GM23338 (cell line): ENCODE measurements at regions not wholly inside any gene's neighbourhood (a gene's known extent, or its start where the extent isn't known, plus 50 kb on each side); places are given as distances from the start of the nearest gene placed in this dataset.

Source experiments
- ATAC-seq: fragments of 200-7000 bp; cut with Tn5 transposase; 3 replicates; pipeline ENCODE4 v1.9.1; 2020
- DNase-seq: peaks from one replicate; pipeline ENCODE4 v3.0.0-alpha.2; 2015; ENCODE audit warnings: low spot score
- H2AFZ ChIP-seq: fragments of 200-600 bp; sonication (generic); 2 replicates; pipeline ENCODE4 v1.8.0; 2016; ENCODE audit warnings: antibody characterized with exemption, mild to moderate bottlenecking, moderate library complexity
- H3F3A ChIP-seq: fragments of 200-600 bp; sonication (generic); replicated peaks from 2 replicates; pipeline ENCODE4 v1.8.0; 2017; ENCODE audit warnings: antibody characterized with exemption, mixed run types, low read depth
- H3K27ac ChIP-seq: fragments of 200-600 bp; sonication (generic); 2 replicates; pipeline ENCODE4 v1.6.1; 2016; ENCODE audit warnings: low read depth
- H3K27me3 ChIP-seq: fragments of 200-600 bp; sonication (generic); 2 replicates; pipeline ENCODE4 v1.8.0; 2016; ENCODE audit warnings: mild to moderate bottlenecking, mixed run types, moderate library complexity; ENCODE audit not compliant: insufficient read depth
- H3K36me3 ChIP-seq: fragments of 200-600 bp; sonication (generic); 2 replicates; pipeline ENCODE4 v1.8.0; 2016; ENCODE audit warnings: mild to moderate bottlenecking; ENCODE audit not compliant: insufficient read depth
- H3K4me1 ChIP-seq: fragments of 200-600 bp; sonication (generic); 2 replicates; pipeline ENCODE4 v1.8.0; 2016; ENCODE audit warnings: mild to moderate bottlenecking, moderate library complexity; ENCODE audit not compliant: insufficient read depth
- H3K4me2 ChIP-seq: fragments of 200-600 bp; sonication (generic); 2 replicates; pipeline ENCODE4 v1.7.1; 2017; ENCODE audit warnings: mixed run types
- H3K4me3 ChIP-seq: fragments of 200-600 bp; sonication (generic); 2 replicates; pipeline ENCODE4 v1.6.1; 2016; ENCODE audit warnings: mixed run types
- H3K79me2 ChIP-seq: fragments of 200-600 bp; sonication (generic); replicated peaks from 2 replicates; pipeline ENCODE4 v1.8.0; 2017; ENCODE audit warnings: mild to moderate bottlenecking; ENCODE audit not compliant: insufficient read depth
- H3K9me2 ChIP-seq: fragments of 200-600 bp; sonication (generic); 2 replicates; pipeline ENCODE4 v1.8.0; 2017; ENCODE audit not compliant: insufficient read depth
- H4K20me1 ChIP-seq: fragments of 200-600 bp; sonication (generic); replicated peaks from 2 replicates; pipeline ENCODE4 v1.8.0; 2017; ENCODE audit warnings: mild to moderate bottlenecking; ENCODE audit not compliant: insufficient read depth
- H3K27ac Mint-ChIP-seq: 2 replicates; pipeline ENCODE4 v1.8.0; 2020; ENCODE audit warnings: inconsistent platforms, mild to moderate bottlenecking, moderate library complexity, mixed read lengths
- H3K27me3 Mint-ChIP-seq: 3 replicates; pipeline ENCODE4 v1.8.0; 2022; ENCODE audit warnings: low read depth, mild to moderate bottlenecking, moderate library complexity, mixed read lengths, inconsistent platforms; ENCODE audit not compliant: insufficient read depth, poor library complexity
- H3K36me3 Mint-ChIP-seq: 3 replicates; pipeline ENCODE4 v1.8.0; 2021; ENCODE audit warnings: low read depth, mild to moderate bottlenecking, inconsistent platforms, moderate library complexity, mixed read lengths
- H3K4me1 Mint-ChIP-seq: 3 replicates; pipeline ENCODE4 v1.8.0; 2020; ENCODE audit warnings: mild to moderate bottlenecking, inconsistent platforms, mixed read lengths
- H3K4me3 Mint-ChIP-seq: 3 replicates; pipeline ENCODE4 v1.8.0; 2021; ENCODE audit warnings: moderate library complexity, mild to moderate bottlenecking, inconsistent platforms, mixed read lengths
- H3K9me3 Mint-ChIP-seq: 3 replicates; pipeline ENCODE4 v1.8.0; 2020; ENCODE audit warnings: moderate library complexity, mild to moderate bottlenecking, inconsistent platforms, mixed read lengths
- CREB1 ChIP-seq: fragments of 250-450 bp; sonication (Bioruptor Pico); IDR thresholded peaks from 2 replicates; pipeline ENCODE4 v1.5.0; 2020; ENCODE audit warnings: low read depth, mild to moderate bottlenecking, moderate library complexity
- EZH2 ChIP-seq: fragments of 200-600 bp; sonication (generic); IDR thresholded peaks from one replicate; pipeline ENCODE4 v1.8.0; 2017; ENCODE audit warnings: antibody characterized with exemption, mild to moderate bottlenecking, low read depth; ENCODE audit not compliant: unreplicated experiment
- EZH2phosphoT487 ChIP-seq: fragments of 200-600 bp; sonication (generic); IDR thresholded peaks from one replicate; pipeline ENCODE4 v1.8.1; 2018; ENCODE audit warnings: antibody characterized with exemption; ENCODE audit not compliant: unreplicated experiment
- NANOG ChIP-seq: IDR thresholded peaks from 2 replicates; pipeline ENCODE4 v1.6.1; 2016; ENCODE audit warnings: antibody characterized with exemption, borderline replicate concordance
- STAT1 ChIP-seq: IDR thresholded peaks from one replicate; pipeline ENCODE4 v1.6.1; 2016; ENCODE audit warnings: antibody characterized with exemption; ENCODE audit not compliant: unreplicated experiment
- TF ChIP-seq, protein P1 (sequence below): IDR thresholded peaks from 2 replicates; pipeline ENCODE4 v1.6.1; 2016; ENCODE audit warnings: antibody characterized with exemption
- TF ChIP-seq, protein P2 (sequence below): fragments of 250-450 bp; sonication (Bioruptor Pico); IDR thresholded peaks from 2 replicates; pipeline ENCODE4 v1.5.0; 2020; ENCODE audit warnings: mild to moderate bottlenecking, moderate library complexity

DNA sequence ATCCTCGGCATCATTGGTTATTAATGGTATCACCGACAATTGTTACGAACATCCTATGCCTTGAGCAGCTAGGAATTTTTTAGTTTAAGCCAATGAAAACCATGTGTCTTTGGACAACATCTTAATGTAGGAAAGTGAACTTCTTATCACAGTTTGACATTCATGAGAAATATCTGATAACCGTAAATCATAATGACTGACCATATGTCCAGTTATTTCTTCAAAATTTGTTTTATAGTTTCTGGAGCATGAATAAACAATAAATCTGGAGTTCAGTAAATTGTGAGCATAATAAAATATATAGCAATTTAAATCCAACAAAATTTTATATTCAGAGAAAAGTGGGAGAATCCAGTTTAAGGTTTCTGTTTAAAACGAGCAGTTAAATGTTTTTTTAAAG lies 970.1 kb upstream of the ADGRB3 start:
- H3K4me3 Mint-ChIP-seq: no peak overlapping the region

More for the DNA sequence above, 970.1 kb upstream of the ADGRB3 start:
- Histone ChIP-seq H2AFZ (no peak overlapping the region), H3K79me2 (no peaks in the 10 kb centered on the region), H3K4me2 (no peak overlapping the region), H3K4me3 (no peak overlapping the region), H3K36me3 (no peaks in the 10 kb centered on the region), H3K9me2 (peaks cover 3% of the 10 kb centered on the region; the same call in 1 of the 2 replicates), H3K4me1 (no peaks in the 10 kb centered on the region), H3K27ac (no peak overlapping the region), H3F3A (no peaks in the 10 kb centered on the region), H4K20me1 (no peaks in the 10 kb centered on the region), H3K27me3 (no peaks in the 10 kb centered on the region)
- Mint-ChIP-seq H3K9me3 (peaks cover 14% of the 10 kb centered on the region; the same call in 2 of the 3 replicates), H3K27ac (no peak overlapping the region), H3K27me3 (peaks cover 2% of the 10 kb centered on the region), H3K4me1 (no peaks in the 10 kb centered on the region), H3K36me3 (0 out of 3 replicates have a peak, but pooled peaks cover 4% of the 10 kb centered on the region)
- DNase-seq: no peak
- no peak for ATAC-seq
- TF ChIP-seq, protein P1, sequence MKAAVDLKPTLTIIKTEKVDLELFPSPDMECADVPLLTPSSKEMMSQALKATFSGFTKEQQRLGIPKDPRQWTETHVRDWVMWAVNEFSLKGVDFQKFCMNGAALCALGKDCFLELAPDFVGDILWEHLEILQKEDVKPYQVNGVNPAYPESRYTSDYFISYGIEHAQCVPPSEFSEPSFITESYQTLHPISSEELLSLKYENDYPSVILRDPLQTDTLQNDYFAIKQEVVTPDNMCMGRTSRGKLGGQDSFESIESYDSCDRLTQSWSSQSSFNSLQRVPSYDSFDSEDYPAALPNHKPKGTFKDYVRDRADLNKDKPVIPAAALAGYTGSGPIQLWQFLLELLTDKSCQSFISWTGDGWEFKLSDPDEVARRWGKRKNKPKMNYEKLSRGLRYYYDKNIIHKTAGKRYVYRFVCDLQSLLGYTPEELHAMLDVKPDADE: no peak
- TF ChIP-seq, protein P2, sequence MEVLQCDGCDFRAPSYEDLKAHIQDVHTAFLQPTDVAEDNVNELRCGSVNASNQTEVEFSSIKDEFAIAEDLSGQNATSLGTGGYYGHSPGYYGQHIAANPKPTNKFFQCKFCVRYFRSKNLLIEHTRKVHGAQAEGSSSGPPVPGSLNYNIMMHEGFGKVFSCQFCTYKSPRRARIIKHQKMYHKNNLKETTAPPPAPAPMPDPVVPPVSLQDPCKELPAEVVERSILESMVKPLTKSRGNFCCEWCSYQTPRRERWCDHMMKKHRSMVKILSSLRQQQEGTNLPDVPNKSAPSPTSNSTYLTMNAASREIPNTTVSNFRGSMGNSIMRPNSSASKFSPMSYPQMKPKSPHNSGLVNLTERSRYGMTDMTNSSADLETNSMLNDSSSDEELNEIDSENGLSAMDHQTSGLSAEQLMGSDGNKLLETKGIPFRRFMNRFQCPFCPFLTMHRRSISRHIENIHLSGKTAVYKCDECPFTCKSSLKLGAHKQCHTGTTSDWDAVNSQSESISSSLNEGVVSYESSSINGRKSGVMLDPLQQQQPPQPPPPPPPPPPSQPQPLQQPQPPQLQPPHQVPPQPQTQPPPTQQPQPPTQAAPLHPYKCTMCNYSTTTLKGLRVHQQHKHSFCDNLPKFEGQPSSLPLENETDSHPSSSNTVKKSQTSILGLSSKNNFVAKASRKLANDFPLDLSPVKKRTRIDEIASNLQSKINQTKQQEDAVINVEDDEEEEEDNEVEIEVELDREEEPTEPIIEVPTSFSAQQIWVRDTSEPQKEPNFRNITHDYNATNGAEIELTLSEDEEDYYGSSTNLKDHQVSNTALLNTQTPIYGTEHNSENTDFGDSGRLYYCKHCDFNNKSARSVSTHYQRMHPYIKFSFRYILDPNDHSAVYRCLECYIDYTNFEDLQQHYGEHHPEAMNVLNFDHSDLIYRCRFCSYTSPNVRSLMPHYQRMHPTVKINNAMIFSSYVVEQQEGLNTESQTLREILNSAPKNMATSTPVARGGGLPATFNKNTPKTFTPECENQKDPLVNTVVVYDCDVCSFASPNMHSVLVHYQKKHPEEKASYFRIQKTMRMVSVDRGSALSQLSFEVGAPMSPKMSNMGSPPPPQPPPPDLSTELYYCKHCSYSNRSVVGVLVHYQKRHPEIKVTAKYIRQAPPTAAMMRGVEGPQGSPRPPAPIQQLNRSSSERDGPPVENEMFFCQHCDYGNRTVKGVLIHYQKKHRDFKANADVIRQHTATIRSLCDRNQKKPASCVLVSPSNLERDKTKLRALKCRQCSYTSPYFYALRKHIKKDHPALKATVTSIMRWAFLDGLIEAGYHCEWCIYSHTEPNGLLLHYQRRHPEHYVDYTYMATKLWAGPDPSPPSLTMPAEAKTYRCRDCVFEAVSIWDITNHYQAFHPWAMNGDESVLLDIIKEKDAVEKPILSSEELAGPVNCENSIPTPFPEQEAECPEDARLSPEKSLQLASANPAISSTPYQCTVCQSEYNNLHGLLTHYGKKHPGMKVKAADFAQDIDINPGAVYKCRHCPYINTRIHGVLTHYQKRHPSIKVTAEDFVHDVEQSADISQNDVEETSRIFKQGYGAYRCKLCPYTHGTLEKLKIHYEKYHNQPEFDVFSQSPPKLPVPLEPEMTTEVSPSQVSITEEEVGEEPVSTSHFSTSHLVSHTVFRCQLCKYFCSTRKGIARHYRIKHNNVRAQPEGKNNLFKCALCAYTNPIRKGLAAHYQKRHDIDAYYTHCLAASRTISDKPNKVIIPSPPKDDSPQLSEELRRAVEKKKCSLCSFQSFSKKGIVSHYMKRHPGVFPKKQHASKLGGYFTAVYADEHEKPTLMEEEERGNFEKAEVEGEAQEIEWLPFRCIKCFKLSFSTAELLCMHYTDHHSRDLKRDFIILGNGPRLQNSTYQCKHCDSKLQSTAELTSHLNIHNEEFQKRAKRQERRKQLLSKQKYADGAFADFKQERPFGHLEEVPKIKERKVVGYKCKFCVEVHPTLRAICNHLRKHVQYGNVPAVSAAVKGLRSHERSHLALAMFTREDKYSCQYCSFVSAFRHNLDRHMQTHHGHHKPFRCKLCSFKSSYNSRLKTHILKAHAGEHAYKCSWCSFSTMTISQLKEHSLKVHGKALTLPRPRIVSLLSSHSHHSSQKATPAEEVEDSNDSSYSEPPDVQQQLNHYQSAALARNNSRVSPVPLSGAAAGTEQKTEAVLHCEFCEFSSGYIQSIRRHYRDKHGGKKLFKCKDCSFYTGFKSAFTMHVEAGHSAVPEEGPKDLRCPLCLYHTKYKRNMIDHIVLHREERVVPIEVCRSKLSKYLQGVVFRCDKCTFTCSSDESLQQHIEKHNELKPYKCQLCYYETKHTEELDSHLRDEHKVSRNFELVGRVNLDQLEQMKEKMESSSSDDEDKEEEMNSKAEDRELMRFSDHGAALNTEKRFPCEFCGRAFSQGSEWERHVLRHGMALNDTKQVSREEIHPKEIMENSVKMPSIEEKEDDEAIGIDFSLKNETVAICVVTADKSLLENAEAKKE (CRISPR knock-in tag): no peak
- TF ChIP-seq CREB1 (CRISPR knock-in tag) (no peak), EZH2 (no peak), STAT1 (no peak), NANOG (no peak), EZH2phosphoT487 (no peak)
